Lower leg skin (tissue), 3 donors: ENCODE measurements at regions not wholly inside any gene's neighbourhood (a gene's known extent, or its start where the extent isn't known, plus 50 kb on each side); places are given as distances from the start of the nearest gene placed in this dataset.

Experiments
- POLR2A ChIP-seq, 2 donors: fragments of 450-650 bp; IDR thresholded peaks; one replicate each; pipeline ENCODE4 v1.6.1; 2016 to 2017; ENCODE audit warnings: antibody characterized with exemption in 2 of 2, mild to moderate bottlenecking in 1 of 2, moderate library complexity in 1 of 2
- TF ChIP-seq, protein P1 (sequence below), 3 donors: fragments of 450-650 bp; IDR thresholded peaks; one replicate each; pipeline ENCODE4 v1.5.1; 2016; ENCODE audit warnings: antibody characterized with exemption in 3 of 3, mild to moderate bottlenecking in 3 of 3, moderate library complexity in 2 of 3

DNA sequence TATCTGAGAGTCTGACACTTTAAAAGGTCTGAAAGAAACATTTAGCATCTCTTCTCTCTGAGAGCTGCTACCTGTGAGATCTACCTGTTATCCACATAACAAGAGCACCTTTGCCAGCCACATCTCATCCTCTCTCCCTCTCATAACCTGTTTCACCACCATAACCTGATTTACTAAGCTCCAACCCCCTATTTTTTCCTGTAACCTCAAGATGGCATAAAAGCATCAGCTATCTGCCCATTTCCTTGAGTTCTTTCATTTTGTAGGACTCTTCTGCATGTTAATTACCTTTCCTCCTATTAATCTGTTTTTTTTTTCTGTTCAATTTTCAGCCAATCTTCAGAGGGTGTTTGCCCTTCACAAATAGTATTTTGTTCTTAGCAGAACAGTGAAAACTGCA, 136.5 kb upstream of the KCNK1 start:
- TF ChIP-seq, protein P1, sequence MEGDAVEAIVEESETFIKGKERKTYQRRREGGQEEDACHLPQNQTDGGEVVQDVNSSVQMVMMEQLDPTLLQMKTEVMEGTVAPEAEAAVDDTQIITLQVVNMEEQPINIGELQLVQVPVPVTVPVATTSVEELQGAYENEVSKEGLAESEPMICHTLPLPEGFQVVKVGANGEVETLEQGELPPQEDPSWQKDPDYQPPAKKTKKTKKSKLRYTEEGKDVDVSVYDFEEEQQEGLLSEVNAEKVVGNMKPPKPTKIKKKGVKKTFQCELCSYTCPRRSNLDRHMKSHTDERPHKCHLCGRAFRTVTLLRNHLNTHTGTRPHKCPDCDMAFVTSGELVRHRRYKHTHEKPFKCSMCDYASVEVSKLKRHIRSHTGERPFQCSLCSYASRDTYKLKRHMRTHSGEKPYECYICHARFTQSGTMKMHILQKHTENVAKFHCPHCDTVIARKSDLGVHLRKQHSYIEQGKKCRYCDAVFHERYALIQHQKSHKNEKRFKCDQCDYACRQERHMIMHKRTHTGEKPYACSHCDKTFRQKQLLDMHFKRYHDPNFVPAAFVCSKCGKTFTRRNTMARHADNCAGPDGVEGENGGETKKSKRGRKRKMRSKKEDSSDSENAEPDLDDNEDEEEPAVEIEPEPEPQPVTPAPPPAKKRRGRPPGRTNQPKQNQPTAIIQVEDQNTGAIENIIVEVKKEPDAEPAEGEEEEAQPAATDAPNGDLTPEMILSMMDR (IDR thresholded peaks at IDR 0.05) = no peak
- TF ChIP-seq POLR2A (IDR thresholded peaks at IDR 0.05) = no peak
